Trophoblast cell (in vitro differentiated cells and primary cell): ENCODE measurements at regions not wholly inside any gene's neighbourhood (a gene's known extent, or its start where the extent isn't known, plus 50 kb on each side); places are given as distances from the start of the nearest gene placed in this dataset.

Source experiments
- DNase-seq, 2 donors: peaks; one replicate each; pipeline ENCODE4 v3.0.0-alpha.2; 2016
- H2AFZ ChIP-seq: 2 replicates; pipeline ENCODE4 v1.6.1; 2013; ENCODE audit warnings: low read length, moderate library complexity, mild to moderate bottlenecking; ENCODE audit not compliant: insufficient read depth, poor library complexity
- H2AK5ac ChIP-seq: 2 replicates; pipeline ENCODE4 v1.6.1; 2013; ENCODE audit warnings: mild to moderate bottlenecking, low read length
- H2BK120ac ChIP-seq: 2 replicates; pipeline ENCODE4 v1.6.1; 2013; ENCODE audit warnings: low read length, mild to moderate bottlenecking, moderate library complexity; ENCODE audit not compliant: insufficient read depth, poor library complexity
- H2BK12ac ChIP-seq: 2 replicates; pipeline ENCODE4 v1.6.1; 2013; ENCODE audit warnings: mild to moderate bottlenecking, low read length, moderate library complexity
- H2BK5ac ChIP-seq: 2 replicates; pipeline ENCODE4 v1.6.1; 2013; ENCODE audit warnings: low read length, low read depth, moderate library complexity, mild to moderate bottlenecking; ENCODE audit not compliant: poor library complexity
- H3K14ac ChIP-seq: 2 replicates; pipeline ENCODE4 v1.6.1; 2013; ENCODE audit warnings: mild to moderate bottlenecking, low read length
- H3K18ac ChIP-seq: 2 replicates; pipeline ENCODE4 v1.6.1; 2013; ENCODE audit warnings: mild to moderate bottlenecking, low read length
- H3K23ac ChIP-seq: 2 replicates; pipeline ENCODE4 v1.6.1; 2013; ENCODE audit warnings: low read length
- H3K27ac ChIP-seq: 2 replicates; pipeline ENCODE4 v1.5.1; 2013; ENCODE audit warnings: low read depth, mild to moderate bottlenecking, inconsistent platforms, low read length, moderate library complexity
- H3K27me3 ChIP-seq: 2 replicates; pipeline ENCODE4 v1.6.1; 2013; ENCODE audit warnings: inconsistent platforms, mild to moderate bottlenecking, low read length, moderate library complexity; ENCODE audit not compliant: insufficient read depth
- H3K36me3 ChIP-seq, 2 experiments: 1 replicate in 1 of 2; 2 replicates in 1 of 2; pipeline ENCODE4 v1.6.1; 2013; ENCODE audit warnings: low read length in 2 of 2, mild to moderate bottlenecking in 2 of 2, moderate library complexity in 1 of 2; ENCODE audit not compliant: insufficient read depth in 2 of 2, control insufficient read depth in 1 of 2
- H3K4ac ChIP-seq: 2 replicates; pipeline ENCODE4 v1.6.1; 2013; ENCODE audit warnings: low read depth, mild to moderate bottlenecking, low read length, moderate library complexity
- H3K4me1 ChIP-seq, 2 experiments: 1 replicate in 1 of 2; 2 replicates in 1 of 2; pipeline ENCODE4 v1.6.1; 2013; ENCODE audit warnings: low read length in 2 of 2, mild to moderate bottlenecking in 2 of 2, moderate library complexity in 1 of 2; ENCODE audit not compliant: insufficient read depth in 2 of 2, control insufficient read depth in 1 of 2
- H3K4me2 ChIP-seq: 2 replicates; pipeline ENCODE4 v1.6.1; 2013; ENCODE audit warnings: inconsistent platforms, mild to moderate bottlenecking, low read length, moderate library complexity
- H3K4me3 ChIP-seq: 2 replicates; pipeline ENCODE4 v1.5.1; 2013; ENCODE audit warnings: mild to moderate bottlenecking, low read depth, low read length, inconsistent platforms
- H3K79me1 ChIP-seq: one replicate; pipeline ENCODE4 v1.6.1; 2013; ENCODE audit warnings: low read length
- H3K79me2 ChIP-seq: 2 replicates; pipeline ENCODE4 v1.6.1; 2013; ENCODE audit warnings: low read length, mild to moderate bottlenecking; ENCODE audit not compliant: control insufficient read depth, insufficient read depth, poor library complexity
- H3K9ac ChIP-seq: 2 replicates; pipeline ENCODE4 v1.6.1; 2013; ENCODE audit warnings: mild to moderate bottlenecking, low read length
- H3K9me3 ChIP-seq: 2 replicates; pipeline ENCODE4 v1.6.1; 2013; ENCODE audit warnings: low read depth, mild to moderate bottlenecking, control low read depth, inconsistent platforms, low read length; ENCODE audit not compliant: insufficient read depth
- H4K12ac ChIP-seq: 2 replicates; pipeline ENCODE4 v1.6.1; 2013; ENCODE audit warnings: low read depth, mild to moderate bottlenecking, low read length, moderate library complexity
- H4K8ac ChIP-seq: 2 replicates; pipeline ENCODE4 v1.6.1; 2013; ENCODE audit warnings: low read depth, mild to moderate bottlenecking, low read length, moderate library complexity
- H4K91ac ChIP-seq: one replicate; pipeline ENCODE4 v1.6.1; 2013; ENCODE audit warnings: low read depth, mild to moderate bottlenecking, low read length, moderate library complexity
- WGBS: extraction: QIAGEN DNeasy Blood & Tissue Kit; methylation state at CpG from one replicate; pipeline ENCODE4 v1.1.7; 2013; ENCODE audit warnings: missing lambda C conversion rate; ENCODE audit not compliant: insufficient read length, insufficient coverage; ENCODE audit errors: extremely low coverage; 5-methylcytosine and 5-hydroxymethylcytosine counted together

DNA sequence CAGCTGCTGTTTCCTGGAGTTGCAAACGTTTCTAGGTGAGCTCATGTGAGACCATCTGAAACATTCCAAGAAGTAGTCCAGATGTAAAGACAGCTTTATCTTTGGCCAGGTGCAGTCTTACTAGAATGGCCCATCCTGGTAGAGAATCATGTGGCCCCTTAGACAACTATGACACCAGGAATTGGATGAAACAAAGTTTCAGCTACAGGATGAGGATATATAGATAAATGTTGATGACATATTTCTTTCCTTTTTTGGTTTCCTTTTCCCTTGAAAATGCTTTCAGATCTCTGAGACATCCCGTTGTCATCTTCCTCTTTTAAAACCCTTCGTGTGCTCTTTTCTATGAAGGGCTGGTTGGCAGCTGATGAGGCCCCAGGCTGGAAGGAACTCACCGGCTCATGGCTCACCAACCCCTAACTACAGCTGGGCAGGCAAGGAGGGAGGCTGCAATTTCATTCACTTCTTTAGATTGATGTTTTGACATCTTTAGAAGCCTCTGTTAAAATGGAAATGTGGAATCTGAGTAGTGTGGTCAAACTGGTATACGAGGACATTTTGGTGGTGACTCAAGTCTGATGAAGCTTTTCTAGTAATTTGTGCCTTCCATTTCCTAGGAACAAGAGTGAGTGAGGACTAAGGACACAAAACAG, 167.9 kb upstream of the TNFAIP3 start:
- H2BK120ac ChIP-seq = peak overlapping the region; percentile 79
- H3K79me1 ChIP-seq = peaks cover 26% of the 10 kb centered on the region
- H3K18ac ChIP-seq = peak overlapping the region; percentile 61
- no peak overlapping the region for H3K9ac ChIP-seq
- peak overlapping the region; percentile 81 for H2BK5ac ChIP-seq
- peak; percentile 65 to 82 for DNase-seq
- H3K23ac ChIP-seq = no peak overlapping the region
- H4K8ac ChIP-seq = peak overlapping the region; percentile 47
- H3K4me3 ChIP-seq = no peak overlapping the region
- peak overlapping the region; percentile 50 for H2BK12ac ChIP-seq
- H3K27ac ChIP-seq = peak overlapping the region; percentile 72
- peaks cover 15 to 34% of the 10 kb centered on the region in 2 experiments for H3K4me1 ChIP-seq
- H4K91ac ChIP-seq = peak overlapping the region; percentile 73
- H3K27me3 ChIP-seq = no peaks in the 10 kb centered on the region
- H4K12ac ChIP-seq = no peak overlapping the region
- H3K4me2 ChIP-seq = no peak overlapping the region
- no peaks in the 10 kb centered on the region for H3K79me2 ChIP-seq
- no peaks in the 10 kb centered on the region for H3K9me3 ChIP-seq
- H2AFZ ChIP-seq = no peak overlapping the region
- no CpG with 5 or more reads among the region's 5 CpGs for WGBS
- peak overlapping the region; percentile 59 for H3K14ac ChIP-seq
- no peak overlapping the region for H3K4ac ChIP-seq
- peak overlapping the region; percentile 50 for H2AK5ac ChIP-seq
- no peaks in the 10 kb centered on the region for H3K36me3 ChIP-seq

DNA sequence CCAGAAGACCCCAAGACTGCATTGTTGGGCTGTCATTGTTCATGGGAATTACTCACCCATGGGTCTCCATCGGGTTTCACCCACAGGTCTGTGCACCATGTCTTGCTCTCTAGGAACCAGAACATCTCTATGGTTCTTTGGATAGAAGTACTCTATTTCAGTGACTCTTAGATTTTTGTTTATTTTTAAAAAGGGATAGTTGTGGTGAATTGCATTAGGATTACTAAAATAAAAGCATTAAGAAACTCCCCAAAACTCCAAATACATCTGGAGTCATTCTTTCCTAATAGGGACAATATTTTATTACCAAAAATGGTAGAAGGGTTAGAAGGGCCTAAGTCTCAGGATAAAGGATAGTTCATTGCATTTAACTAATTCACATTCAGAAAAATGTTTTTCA, 166.9 kb upstream of the TNFAIP3 start:
- peak overlapping the region; percentile 72 for H3K27ac ChIP-seq
- WGBS = no CpG with 5 or more reads among the region's 1 CpG
- peaks cover 24% of the 10 kb centered on the region for H3K79me1 ChIP-seq
- no peak overlapping the region for H3K4ac ChIP-seq
- H3K4me2 ChIP-seq = no peak overlapping the region
- no peaks in the 10 kb centered on the region for H3K36me3 ChIP-seq
- no peak overlapping the region for H2AFZ ChIP-seq
- no peak overlapping the region for H3K14ac ChIP-seq
- DNase-seq = no peak
- H2BK12ac ChIP-seq = peak overlapping the region; percentile 56
- H3K18ac ChIP-seq = no peak overlapping the region
- no peak overlapping the region for H2BK120ac ChIP-seq
- H3K4me3 ChIP-seq = no peak overlapping the region
- H3K79me2 ChIP-seq = no peaks in the 10 kb centered on the region
- peak overlapping the region; percentile 30 for H2AK5ac ChIP-seq
- H4K91ac ChIP-seq = peak overlapping the region; percentile 8
- H4K12ac ChIP-seq = no peak overlapping the region
- no peak overlapping the region for H3K9ac ChIP-seq
- H2BK5ac ChIP-seq = no peak overlapping the region
- H3K23ac ChIP-seq = no peak overlapping the region
- H3K27me3 ChIP-seq = no peaks in the 10 kb centered on the region
- no peaks in the 10 kb centered on the region for H3K9me3 ChIP-seq
- peaks cover 12 to 31% of the 10 kb centered on the region in 2 experiments for H3K4me1 ChIP-seq
- no peak overlapping the region for H4K8ac ChIP-seq

DNA sequence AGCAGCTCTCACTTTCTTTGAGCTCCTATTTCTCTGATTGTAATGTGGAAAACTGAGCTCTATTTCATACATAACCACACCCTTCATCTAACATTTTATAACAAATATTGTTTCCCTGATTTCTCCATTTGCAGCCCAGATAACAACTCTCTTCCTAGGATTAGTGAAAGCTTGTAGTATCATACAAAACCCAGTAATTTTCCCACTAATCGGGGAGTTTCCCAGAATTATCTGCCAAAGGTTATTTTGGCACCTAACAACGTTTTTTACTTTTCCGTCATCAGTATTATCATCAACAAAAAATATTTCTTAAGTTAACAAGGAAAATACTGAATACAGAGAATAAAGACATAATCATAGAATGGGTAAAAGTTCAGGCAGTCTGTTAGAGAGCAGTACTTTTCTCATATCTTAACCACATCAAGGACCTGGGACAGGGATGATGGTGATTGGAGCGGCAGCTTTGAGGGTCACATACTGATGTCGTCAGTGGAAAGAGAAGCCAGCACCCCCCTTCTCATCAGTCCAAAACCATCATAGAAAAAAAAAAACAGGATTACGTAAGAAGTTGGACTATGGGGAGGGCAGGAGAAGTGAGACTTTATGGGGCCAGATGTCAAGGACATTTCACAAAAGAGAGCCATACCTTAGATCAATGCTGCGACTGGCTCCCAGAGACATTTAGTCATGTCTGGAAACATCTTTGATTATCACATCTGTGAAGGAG, 166.1 kb upstream of the TNFAIP3 start:
- no peak overlapping the region for H2BK120ac ChIP-seq
- H3K9ac ChIP-seq = no peak overlapping the region
- no peak overlapping the region for H2AK5ac ChIP-seq
- no peak overlapping the region for H3K4me2 ChIP-seq
- no peak overlapping the region for H3K18ac ChIP-seq
- no peak overlapping the region for H4K12ac ChIP-seq
- H3K27ac ChIP-seq = no peak overlapping the region
- peaks cover 7 to 24% of the 10 kb centered on the region in 2 experiments for H3K4me1 ChIP-seq
- DNase-seq = no peak
- H3K79me1 ChIP-seq = peaks cover 20% of the 10 kb centered on the region
- no peaks in the 10 kb centered on the region for H3K79me2 ChIP-seq
- no peak overlapping the region for H2BK5ac ChIP-seq
- H2BK12ac ChIP-seq = no peak overlapping the region
- no peaks in the 10 kb centered on the region for H3K27me3 ChIP-seq
- H3K23ac ChIP-seq = no peak overlapping the region
- H3K4ac ChIP-seq = no peak overlapping the region
- H4K8ac ChIP-seq = no peak overlapping the region
- no peak overlapping the region for H4K91ac ChIP-seq
- no peak overlapping the region for H2AFZ ChIP-seq
- no CpG with 5 or more reads among the region's 7 CpGs for WGBS
- H3K36me3 ChIP-seq = no peaks in the 10 kb centered on the region
- no peaks in the 10 kb centered on the region for H3K9me3 ChIP-seq
- H3K14ac ChIP-seq = no peak overlapping the region
- no peak overlapping the region for H3K4me3 ChIP-seq

- no peaks in the 10 kb centered on the region for H3K9me3 ChIP-seq
- no peak overlapping the region for H3K23ac ChIP-seq
- H3K27me3 ChIP-seq = no peaks in the 10 kb centered on the region
- H2AK5ac ChIP-seq = no peak overlapping the region
- no peak overlapping the region for H4K12ac ChIP-seq
- no peak overlapping the region for H2AFZ ChIP-seq
- H4K91ac ChIP-seq = peak overlapping the region; percentile 53
- DNase-seq = no peak
- H3K36me3 ChIP-seq = no peaks in the 10 kb centered on the region
- H3K14ac ChIP-seq = peak overlapping the region; percentile 7
- peaks cover 5 to 19% of the 10 kb centered on the region in 2 experiments for H3K4me1 ChIP-seq
- H3K9ac ChIP-seq = no peak overlapping the region
- H2BK5ac ChIP-seq = no peak overlapping the region
- H4K8ac ChIP-seq = no peak overlapping the region
- H3K27ac ChIP-seq = no peak overlapping the region
- H3K79me1 ChIP-seq = peaks cover 14% of the 10 kb centered on the region
- H3K18ac ChIP-seq = peak overlapping the region; percentile 2
- H2BK120ac ChIP-seq = no peak overlapping the region
- WGBS = no CpG with 5 or more reads among the region's 2 CpGs
- H2BK12ac ChIP-seq = peak overlapping the region; percentile 73
- H3K4me3 ChIP-seq = no peak overlapping the region
- no peak overlapping the region for H3K4me2 ChIP-seq
- no peaks in the 10 kb centered on the region for H3K79me2 ChIP-seq
- H3K4ac ChIP-seq = no peak overlapping the region
These were observed 165.1 kb upstream of the TNFAIP3 start for GRCh38 chr6:137701942-137702341.
